HG03060 (cell line): ENCODE measurements at regions not wholly inside any gene's neighbourhood (a gene's known extent, or its start where the extent isn't known, plus 50 kb on each side); places are given as distances from the start of the nearest gene placed in this dataset.
"Not testable (repeated sequence)": the region's sequence is repeated elsewhere in the genome, so short reads cannot be mapped to it uniquely, and the experiment has no call there.

ENCODE experiments used
- ATAC-seq: cut with Tn5 transposase; IDR thresholded peaks from one replicate; pipeline ENCODE4 v1.9.1; 2021; ENCODE audit warnings: low read depth, moderate number of reproducible peaks; ENCODE audit not compliant: unreplicated experiment

- no peak for ATAC-seq
Observed at GRCh38 chr4:150018257-150018656, 60.0 kb upstream of the DCLK2 start.

GRCh38 chr4:150021483-150021882, 56.8 kb upstream of the DCLK2 start:
- no peak for ATAC-seq

GRCh38 chr4:150023489-150023888, 54.8 kb upstream of the DCLK2 start:
- ATAC-seq: no peak

GRCh38 chr4:150026987-150027386, 51.3 kb upstream of the DCLK2 start:
- not testable (repeated sequence) for ATAC-seq
